Activated T-cell treated with anti-CD3 and anti-CD28 coated beads, Interleukin-2, amount 50 U/mL, for 24 hours (primary cell): ENCODE measurements at regions not wholly inside any gene's neighbourhood (a gene's known extent, or its start where the extent isn't known, plus 50 kb on each side); places are given as distances from the start of the nearest gene placed in this dataset.

Experiments
- DNase-seq: peaks from one replicate; pipeline ENCODE4 v3.0.0-alpha.2; 2020
- H3K27ac Mint-ChIP-seq: 2 replicates; pipeline ENCODE4 v1.8.0; 2020; ENCODE audit warnings: mild to moderate bottlenecking, mixed read lengths
- H3K27me3 Mint-ChIP-seq: 2 replicates; pipeline ENCODE4 v1.8.0; 2020; ENCODE audit warnings: mixed read lengths
- H3K36me3 Mint-ChIP-seq: 2 replicates; pipeline ENCODE4 v1.8.0; 2020; ENCODE audit warnings: low read depth, mixed read lengths
- H3K4me1 Mint-ChIP-seq: 2 replicates; pipeline ENCODE4 v1.8.0; 2020; ENCODE audit warnings: low read depth, mixed read lengths
- H3K4me3 Mint-ChIP-seq: 2 replicates; pipeline ENCODE4 v1.8.0; 2020; ENCODE audit warnings: mild to moderate bottlenecking, moderate library complexity, mixed read lengths
- H3K9me3 Mint-ChIP-seq: 2 replicates; pipeline ENCODE4 v1.8.0; 2020; ENCODE audit warnings: mixed read lengths

DNA sequence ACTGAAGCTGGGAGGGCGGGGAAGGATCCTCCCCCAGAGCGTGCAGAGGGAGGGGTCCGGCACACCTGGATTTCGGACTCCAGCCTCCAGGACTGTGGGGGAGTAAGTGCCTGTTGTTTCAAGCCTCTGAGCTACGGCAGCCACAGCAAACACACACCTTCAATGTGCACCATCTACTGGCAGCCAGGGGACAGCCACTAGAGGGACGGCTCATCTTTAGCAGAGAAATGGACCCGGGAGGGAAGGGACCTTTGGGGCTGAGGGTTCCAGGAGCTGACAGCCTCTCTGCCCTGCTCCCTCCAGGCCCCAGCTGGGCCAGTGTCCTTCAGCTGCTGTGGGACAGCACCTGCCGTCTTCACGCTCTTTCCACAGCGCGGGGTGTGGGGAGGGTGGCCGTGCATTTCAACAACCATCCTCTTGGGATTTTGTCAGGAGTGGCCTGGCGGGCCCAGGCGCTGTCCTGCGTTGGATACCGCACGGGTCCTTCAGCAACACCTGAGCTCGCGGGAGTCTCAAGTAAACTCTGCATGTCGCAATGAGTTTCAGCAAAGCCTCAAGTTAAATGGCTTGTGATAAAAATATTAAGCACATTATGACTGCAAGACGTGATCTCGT lies 209.2 kb upstream of the C14orf180 start:
- Mint-ChIP-seq H3K27me3 (no peaks in the 10 kb centered on the region), H3K27ac (no peak overlapping the region), H3K9me3 (peaks cover 4% of the 10 kb centered on the region), H3K36me3 (no peaks in the 10 kb centered on the region), H3K4me1 (peaks cover 8% of the 10 kb centered on the region), H3K4me3 (no peak overlapping the region)
- DNase-seq: no peak

DNA sequence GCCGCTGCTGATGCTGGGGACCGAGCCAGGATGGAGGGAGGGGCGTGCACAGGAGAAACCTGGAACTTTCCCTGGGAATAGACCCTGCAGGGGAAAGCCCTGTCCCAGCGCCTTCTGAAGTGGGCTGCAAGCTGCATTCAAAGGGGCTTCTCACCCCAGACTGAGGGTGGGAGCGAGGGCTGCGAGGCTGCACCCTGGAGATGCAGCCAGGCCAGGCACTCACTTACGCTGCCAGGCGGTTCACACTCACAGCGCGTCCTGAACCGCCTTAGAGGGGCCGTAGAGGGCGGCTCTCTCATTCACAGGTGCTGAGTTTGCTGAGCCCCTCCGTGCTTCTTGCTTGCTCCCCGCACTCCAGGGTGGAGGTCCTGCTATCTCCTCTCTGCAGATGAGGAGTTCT lies 208.5 kb upstream of the C14orf180 start:
- Mint-ChIP-seq H3K9me3 (peaks cover 4% of the 10 kb centered on the region), H3K27me3 (no peaks in the 10 kb centered on the region), H3K4me1 (peaks cover 8% of the 10 kb centered on the region), H3K36me3 (no peaks in the 10 kb centered on the region), H3K27ac (no peak overlapping the region), H3K4me3 (no peak overlapping the region)
- DNase-seq: no peak

DNA sequence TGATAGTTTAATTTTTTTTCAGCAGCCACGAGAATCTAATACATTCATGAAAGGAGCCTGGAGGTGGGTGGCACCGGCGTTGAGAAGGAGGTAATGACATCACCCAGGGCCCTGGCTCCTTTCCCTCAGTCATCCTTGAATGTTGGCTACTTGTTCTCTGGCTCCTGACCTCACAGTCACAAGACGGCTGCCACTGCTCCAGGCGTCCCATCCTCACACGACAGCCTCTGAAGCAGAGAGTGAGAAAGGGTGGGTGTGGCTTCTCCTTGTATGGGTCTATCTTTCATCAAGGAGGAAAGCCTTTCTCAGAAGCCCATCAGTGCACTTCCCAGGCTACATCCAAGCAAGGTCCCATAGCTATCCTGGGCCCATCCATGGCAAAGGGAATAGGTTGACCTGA lies 207.6 kb upstream of the C14orf180 start:
- no peak for DNase-seq
- H3K27me3 Mint-ChIP-seq: no peaks in the 10 kb centered on the region
- peaks cover 8% of the 10 kb centered on the region for H3K4me1 Mint-ChIP-seq
- H3K4me3 Mint-ChIP-seq: no peak overlapping the region
- no peak overlapping the region for H3K27ac Mint-ChIP-seq
- H3K36me3 Mint-ChIP-seq: no peaks in the 10 kb centered on the region
- H3K9me3 Mint-ChIP-seq: no peaks in the 10 kb centered on the region

DNA sequence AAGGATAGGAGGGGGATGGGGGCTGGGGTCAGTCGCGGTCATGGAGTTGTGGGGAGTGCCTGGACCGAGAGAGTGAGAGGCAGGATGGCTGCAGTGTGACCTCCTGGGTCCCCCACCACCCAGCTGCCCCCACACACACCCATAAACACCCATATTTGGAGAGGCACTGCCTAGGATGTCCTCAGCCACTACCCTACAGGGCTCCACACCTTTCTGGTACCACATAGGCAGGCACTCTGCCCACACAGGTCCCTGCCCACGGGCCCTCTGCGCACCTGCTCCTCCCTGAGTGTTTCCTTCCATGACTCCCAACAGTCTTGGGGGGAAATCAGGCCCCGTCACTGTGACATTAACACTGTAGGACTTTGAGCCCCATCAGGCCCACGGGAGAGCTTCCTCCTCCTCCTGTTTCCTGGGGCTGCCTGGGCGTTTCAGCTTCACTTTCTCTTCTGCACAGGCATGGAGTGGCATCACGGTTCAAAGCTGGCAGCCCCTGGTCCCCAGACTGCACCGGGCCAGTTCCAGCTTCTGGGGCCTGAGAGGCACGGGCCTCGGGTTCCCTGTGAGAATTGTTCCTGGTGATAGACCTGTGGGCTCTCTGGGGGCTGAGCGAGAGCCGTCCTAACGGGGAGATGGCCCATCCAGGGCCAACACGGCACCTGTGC lies 207.0 kb upstream of the C14orf180 start:
- H3K4me1 Mint-ChIP-seq: peaks cover 8% of the 10 kb centered on the region
- no peaks in the 10 kb centered on the region for H3K9me3 Mint-ChIP-seq
- H3K27ac Mint-ChIP-seq: no peak overlapping the region
- no peak for DNase-seq
- no peak overlapping the region for H3K4me3 Mint-ChIP-seq
- H3K27me3 Mint-ChIP-seq: no peaks in the 10 kb centered on the region
- no peaks in the 10 kb centered on the region for H3K36me3 Mint-ChIP-seq

DNA sequence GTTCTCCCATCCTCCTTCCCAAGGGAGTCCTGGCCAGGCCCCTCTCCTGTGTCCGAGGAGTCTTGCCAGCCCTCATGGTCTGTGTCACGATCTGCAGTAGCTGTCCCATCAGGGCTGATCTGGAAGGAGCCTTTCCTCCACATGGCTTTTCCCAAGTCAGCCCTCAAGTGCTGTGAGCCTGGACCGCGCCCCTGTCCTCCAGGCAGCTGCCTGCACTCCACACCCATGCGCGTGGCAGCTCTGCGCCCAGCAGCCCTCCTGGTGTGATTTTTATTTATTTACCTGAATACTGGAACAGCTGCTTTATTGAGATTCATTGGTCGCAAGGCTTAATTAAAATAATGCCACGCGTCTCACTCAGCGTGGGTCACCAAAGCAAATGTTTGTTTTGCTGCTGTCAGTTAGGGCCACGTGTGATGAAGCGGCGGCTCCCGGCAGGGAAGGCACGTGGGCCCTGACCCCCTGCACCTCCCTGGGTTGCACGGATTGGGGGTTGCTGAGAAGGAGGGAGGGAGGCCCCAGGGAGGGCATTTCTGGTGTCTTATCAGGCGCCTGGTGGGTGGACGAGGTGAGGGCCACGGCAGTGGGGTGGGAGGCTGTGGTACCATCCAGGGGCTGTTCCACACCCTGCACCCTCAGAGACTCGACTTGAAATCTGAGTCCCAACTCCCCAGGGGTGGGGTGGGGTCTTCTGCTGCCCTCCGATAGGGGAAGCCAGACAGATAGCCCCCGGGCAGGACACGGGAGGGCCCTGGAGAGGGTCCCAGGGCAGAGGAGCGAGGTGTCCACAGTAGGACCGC lies 206.3 kb upstream of the C14orf180 start:
- no peak for DNase-seq
- Mint-ChIP-seq H3K4me1 (peaks cover 8% of the 10 kb centered on the region), H3K27ac (no peak overlapping the region), H3K36me3 (no peaks in the 10 kb centered on the region), H3K9me3 (no peaks in the 10 kb centered on the region), H3K4me3 (no peak overlapping the region), H3K27me3 (no peaks in the 10 kb centered on the region)

DNA sequence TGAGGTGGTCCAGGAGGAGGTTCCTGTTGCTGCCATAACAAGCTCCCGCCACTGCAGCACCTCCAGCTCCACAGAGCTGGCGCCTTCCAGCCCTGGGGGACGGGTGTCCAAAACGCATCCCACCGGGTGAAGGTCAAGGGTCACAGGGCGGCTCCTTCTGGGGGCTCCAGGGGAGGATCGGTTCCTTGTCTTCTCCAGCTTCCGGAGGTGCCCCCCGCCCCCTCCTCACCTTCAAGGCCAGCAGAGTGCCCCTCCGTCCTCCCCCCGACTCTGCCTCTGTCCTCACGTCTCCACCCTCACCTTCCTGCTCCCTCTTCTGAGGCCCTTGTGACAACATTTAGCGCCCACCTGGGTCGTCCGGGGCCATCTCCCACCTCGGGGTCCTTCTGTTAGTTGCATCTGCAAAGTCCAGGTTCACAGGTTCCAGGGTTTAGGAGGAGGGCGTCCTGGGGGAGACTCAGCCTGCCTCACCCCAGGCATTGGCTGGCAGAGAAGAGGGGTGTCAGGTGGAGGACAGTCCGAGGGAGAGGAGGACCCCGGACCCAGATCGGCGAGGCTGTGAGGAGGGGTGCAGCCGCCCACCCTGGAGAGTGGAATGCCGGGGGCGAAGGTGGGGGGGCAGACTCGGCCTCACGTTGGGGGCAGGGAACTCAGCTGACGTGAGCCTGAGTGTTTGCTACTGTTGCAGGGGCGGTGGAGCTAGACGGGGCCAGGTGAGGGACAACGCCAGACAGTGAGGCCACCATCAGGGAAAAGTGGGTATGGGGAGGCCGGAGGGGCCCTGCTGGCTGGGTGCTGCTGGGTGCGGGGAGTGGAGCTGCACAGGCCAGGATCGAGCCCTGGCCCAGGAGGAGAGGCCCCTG lies 205.5 kb upstream of the C14orf180 start:
- no peaks in the 10 kb centered on the region for H3K36me3 Mint-ChIP-seq
- no peak overlapping the region for H3K27ac Mint-ChIP-seq
- H3K4me3 Mint-ChIP-seq: no peak overlapping the region
- peaks cover 8% of the 10 kb centered on the region for H3K4me1 Mint-ChIP-seq
- H3K9me3 Mint-ChIP-seq: peaks cover 4% of the 10 kb centered on the region
- H3K27me3 Mint-ChIP-seq: no peaks in the 10 kb centered on the region
- DNase-seq: no peak

DNA sequence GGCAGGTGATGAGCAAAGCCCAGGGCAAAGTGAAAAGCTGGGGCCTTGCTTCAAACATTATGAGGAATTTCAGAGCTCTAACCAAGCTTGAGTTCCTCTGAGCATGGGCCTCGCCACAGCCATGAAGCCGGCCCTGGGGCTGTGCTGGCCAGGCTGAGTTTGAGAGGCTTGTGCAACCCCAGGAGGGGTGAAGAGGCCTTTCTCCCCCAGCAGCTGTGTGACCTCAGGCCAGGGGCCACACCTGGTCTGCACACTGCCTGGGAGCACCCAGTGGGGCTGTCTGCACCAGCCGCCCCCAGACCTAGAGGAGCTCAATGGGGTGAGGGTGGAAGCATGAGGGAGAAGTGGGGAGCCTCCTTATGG lies 204.9 kb upstream of the C14orf180 start:
- no peak for DNase-seq
- Mint-ChIP-seq H3K9me3 (peaks cover 10% of the 10 kb centered on the region), H3K27me3 (no peaks in the 10 kb centered on the region), H3K4me3 (no peak overlapping the region), H3K4me1 (peaks cover 8% of the 10 kb centered on the region), H3K27ac (no peak overlapping the region), H3K36me3 (no peaks in the 10 kb centered on the region)

DNA sequence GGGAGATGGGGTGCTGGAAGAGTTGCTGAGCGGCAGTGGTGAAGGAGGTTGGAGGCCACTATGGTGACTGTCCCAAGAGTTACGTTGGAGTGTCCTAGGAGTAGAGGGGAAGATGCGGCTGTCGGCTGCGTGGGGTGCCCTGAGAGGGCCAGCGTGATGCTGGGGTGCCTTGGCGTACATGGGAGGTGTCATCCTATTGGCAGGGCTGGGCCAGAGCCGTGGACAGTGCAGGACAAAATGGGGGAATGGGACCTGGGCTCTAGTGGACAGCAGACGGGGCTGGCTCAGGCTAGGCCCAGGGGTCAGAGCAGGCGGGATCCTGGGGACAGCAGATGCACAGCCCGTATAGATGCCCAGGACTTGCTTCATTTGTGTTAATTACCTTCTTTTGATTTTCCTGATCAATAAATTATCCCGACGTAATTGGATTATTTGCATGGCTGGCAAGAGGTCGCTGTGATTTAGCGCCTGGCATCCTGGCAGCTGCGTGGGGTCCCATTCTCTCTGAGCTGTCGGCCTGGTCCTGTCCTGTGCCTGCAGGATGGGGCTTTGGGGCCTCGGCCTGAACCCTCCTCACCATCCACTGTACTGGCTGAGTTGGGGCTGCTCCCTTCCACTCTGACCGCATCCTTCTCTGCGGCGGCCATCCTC lies 203.9 kb upstream of the C14orf180 start:
- no peak overlapping the region for H3K27ac Mint-ChIP-seq
- DNase-seq: no peak
- peaks cover 8% of the 10 kb centered on the region for H3K4me1 Mint-ChIP-seq
- H3K4me3 Mint-ChIP-seq: no peak overlapping the region
- H3K9me3 Mint-ChIP-seq: peaks cover 16% of the 10 kb centered on the region
- H3K27me3 Mint-ChIP-seq: no peaks in the 10 kb centered on the region
- no peaks in the 10 kb centered on the region for H3K36me3 Mint-ChIP-seq

DNA sequence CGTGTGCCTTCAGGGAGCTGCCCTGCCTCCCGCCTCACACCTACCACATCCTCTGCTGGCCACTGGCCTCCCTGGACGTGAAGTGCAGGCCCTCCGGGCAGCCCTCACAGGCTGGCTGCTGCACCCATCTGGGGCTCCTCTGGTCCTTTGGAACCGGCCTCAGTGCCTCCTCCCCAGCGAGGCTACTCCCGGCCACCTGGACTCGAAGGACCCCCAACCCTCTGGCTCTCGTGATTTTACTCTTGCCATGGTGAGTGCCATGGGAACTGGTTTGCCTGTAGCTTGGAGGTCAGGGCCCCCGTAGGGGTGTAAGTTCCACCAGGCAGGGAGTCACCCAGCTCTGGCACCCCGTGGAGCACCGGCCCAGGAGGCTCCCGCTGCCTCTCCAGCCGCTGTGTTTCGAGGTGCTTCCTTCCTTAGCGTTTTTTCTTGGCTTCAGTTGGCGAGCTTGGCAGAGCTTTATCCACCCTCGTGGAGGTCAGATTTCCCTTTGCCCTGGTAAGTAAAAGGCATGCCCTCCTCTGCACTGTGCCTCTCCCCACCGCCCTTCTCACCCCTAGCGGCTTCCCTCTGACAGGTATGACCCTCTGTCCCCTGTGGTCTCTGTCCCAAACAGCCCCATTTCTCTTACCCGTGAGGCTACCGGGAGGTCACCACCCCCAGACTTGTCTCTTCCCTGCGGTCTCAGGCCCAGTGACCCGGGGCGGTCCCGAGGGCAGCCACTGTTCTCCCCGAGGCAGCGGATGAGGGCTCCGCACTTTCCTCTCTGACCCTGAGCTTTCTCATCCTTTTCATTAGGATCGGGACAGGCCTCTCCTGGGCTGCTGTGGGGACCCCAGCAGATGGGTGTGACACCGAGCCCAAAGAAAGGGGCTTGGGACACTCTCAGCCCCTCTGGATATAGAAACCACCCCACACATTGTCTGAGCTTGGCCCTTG lies 203.1 kb upstream of the C14orf180 start:
- no peaks in the 10 kb centered on the region for H3K36me3 Mint-ChIP-seq
- no peaks in the 10 kb centered on the region for H3K27me3 Mint-ChIP-seq
- H3K9me3 Mint-ChIP-seq: peaks cover 21% of the 10 kb centered on the region
- H3K27ac Mint-ChIP-seq: no peak overlapping the region
- peaks cover 8% of the 10 kb centered on the region for H3K4me1 Mint-ChIP-seq
- DNase-seq: no peak
- H3K4me3 Mint-ChIP-seq: no peak overlapping the region

DNA sequence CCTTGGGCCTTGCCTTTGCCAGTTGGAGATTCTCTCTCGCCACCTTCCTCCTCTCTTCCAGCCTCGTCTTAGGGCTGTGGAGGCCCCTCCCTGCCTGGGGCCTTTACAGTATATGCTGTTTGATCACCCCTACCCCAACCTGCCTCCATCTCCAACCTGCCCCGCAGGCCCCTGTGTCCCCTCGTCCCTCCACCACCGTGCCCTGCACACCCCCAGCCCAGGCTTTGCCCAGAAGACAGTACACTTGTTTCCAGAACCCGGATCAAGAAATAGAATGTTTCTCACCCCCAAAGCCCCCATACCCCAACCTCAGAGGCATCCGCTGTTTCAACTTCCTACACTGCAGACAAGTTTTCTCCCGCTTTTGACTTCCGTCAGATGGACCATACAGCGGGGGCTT lies 202.3 kb upstream of the C14orf180 start:
- no peak for DNase-seq
- Mint-ChIP-seq H3K36me3 (no peaks in the 10 kb centered on the region), H3K4me3 (no peak overlapping the region), H3K9me3 (peaks cover 24% of the 10 kb centered on the region), H3K27me3 (no peaks in the 10 kb centered on the region), H3K4me1 (peaks cover 8% of the 10 kb centered on the region), H3K27ac (no peak overlapping the region)

DNA sequence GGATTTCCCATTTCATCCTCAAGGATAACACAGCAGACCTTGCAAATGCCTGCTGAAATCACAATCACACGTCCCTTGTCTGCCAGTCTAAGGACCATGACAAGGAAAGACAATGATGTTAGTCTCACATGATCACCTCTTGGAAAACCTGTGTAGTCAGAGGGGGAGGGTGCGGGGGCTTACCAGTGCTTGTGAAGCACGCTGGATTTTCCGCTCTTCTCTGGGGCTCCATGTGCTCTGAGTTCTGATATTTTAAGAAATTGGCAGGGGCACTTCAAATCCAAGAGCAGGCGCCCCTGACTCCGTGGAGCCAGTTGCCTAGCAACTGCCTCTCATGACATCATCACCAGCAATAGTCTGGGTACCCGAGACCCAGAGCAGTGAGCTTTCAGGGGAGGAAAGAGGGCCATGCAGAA lies 200.9 kb upstream of the C14orf180 start:
- H3K36me3 Mint-ChIP-seq: no peaks in the 10 kb centered on the region
- H3K9me3 Mint-ChIP-seq: peaks cover 24% of the 10 kb centered on the region
- no peak for DNase-seq
- H3K27ac Mint-ChIP-seq: no peak overlapping the region
- H3K27me3 Mint-ChIP-seq: no peaks in the 10 kb centered on the region
- H3K4me3 Mint-ChIP-seq: no peak overlapping the region
- H3K4me1 Mint-ChIP-seq: peaks cover 1% of the 10 kb centered on the region

DNA sequence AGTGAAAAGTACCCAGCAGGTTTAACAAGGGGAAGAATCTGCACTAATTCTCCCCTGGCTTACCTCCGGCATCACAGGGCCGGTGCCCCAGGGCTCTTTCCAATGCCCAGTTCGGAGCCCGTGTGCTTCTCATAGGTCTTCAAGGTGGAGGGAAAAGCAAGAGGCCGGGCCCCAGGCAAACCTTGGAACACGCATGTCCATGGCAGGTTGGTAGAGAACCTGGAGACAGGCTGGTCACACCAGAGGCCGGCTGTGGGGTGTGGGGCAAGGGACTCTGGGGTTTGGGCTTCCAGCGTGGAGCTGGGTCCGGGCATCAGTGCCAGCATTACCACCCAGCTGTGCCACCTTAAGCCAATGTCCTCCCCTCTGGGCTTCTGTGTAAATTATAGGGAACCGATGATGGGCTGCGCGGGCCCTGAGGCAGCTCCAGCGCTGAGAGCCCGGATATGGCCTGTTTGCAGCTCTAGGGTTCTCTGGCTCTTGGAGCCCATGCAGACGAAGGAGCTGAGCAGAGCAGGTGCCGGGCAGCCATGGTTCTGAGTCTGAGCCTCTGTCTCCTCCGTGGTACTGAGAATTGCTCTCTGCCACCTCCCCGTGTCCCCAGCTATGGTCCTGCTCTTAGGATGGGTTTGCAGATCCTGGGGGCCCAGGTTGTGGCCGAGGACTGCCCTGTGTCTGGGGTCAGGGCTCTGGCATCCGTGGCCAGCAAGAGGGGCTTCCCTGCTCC lies 197.0 kb upstream of the C14orf180 start:
- Mint-ChIP-seq H3K27me3 (no peaks in the 10 kb centered on the region), H3K36me3 (no peaks in the 10 kb centered on the region), H3K9me3 (peaks cover 24% of the 10 kb centered on the region), H3K27ac (no peak overlapping the region), H3K4me3 (no peak overlapping the region), H3K4me1 (peaks cover 1% of the 10 kb centered on the region)
- no peak for DNase-seq
